ENCODE measurements at regions not wholly inside any gene's neighbourhood (a gene's known extent, or its start where the extent isn't known, plus 50 kb on each side); places are given as distances from the start of the nearest gene placed in this dataset.

DNA sequence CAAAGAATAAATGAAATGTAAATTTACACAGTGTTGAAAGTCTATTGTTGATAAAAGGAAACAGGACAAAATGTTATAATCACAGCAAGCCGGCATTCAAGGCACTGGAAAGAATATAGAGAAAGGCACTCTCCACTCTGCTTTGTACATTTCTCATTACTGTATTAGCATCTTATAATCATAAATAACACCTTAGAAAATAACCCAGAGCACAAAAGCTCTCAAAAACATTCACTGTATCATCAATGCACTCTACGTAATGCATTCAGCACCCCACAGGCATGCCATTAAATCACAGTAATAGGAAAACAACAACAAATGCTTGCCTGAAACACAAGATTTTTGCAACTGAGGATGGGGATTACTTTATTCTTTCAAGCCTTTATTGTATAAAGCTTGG lies 75.3 kb upstream of the TRPC3 start:
- no peak for DNase-seq

DNA sequence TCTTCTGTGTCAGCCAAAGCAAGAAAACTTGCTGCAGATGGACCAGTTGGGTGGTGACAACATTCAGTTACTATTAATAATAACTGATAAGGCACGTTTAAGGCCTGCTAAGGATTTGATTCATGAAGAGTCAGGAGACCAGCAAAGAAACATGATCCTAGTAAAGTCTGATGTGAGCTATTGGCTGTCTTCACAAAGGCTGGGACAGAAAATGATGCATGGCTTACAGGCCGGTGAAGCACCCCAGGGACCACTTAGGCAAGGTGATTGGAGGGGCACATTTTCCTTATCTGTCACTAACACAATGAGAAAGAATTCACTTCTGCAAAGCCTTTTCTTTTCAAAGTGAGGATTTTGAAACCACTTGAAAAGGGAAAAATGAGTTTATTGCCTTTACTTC lies 65.4 kb upstream of the TRPC3 start:
- no peak for DNase-seq

DNA sequence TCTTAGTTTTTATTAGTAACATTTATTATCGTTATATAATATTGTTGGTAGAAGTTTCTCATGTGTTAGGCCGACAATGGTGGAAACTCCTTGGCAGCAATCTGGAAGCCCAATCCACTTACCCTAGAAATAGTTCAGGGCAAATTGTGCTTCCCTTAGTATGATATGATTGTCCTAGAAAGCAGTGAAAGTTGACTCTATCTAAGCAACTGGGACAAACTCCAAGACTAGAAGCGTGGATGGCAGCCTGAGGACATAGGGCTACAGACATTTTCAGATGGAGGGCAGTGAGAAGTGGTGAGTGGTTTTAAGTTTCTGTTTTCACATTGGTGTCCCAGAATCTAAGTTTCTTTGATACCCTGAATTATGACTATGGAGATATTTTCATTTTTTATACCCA lies 63.3 kb upstream of the TRPC3 start:
- DNase-seq, result no peak

DNA sequence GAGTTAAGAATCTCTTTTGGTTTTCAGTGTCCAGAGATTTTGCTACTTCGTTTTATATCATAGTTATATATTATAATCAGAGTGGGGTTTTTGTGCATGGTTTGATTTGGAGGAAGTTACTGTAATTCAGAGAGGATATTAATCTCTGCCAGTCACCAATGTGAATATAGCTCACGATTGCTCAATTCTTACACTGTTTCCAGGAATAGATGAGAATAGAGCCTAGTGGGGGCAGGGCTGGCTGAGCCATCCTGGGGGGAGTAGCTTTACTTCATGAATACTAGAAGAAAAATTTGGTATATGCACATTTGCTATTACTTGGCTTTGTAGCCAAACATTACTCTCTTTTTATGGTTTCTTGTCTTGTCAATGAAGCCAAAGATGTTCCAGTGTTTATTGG lies 60.9 kb upstream of the TRPC3 start:
- DNase-seq, result no peak

DNA sequence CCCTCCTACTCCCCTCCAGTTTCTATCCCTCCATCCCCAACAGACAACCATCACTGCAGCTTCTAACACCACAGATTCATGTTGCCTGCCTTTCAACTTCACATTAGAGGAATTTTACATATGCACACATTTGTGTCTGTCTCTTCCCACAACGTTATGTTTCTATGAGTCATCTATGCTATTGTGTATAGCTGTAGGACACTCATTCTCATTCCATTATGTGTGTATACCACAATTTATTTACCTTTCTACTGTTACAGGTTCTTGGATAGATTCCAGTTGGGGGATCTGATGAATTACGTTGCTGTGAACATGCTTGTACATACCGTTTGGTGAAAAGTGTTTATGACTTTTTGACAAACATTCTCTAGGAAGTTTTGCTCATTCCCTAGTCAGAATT lies 58.8 kb upstream of the TRPC3 start:
- DNase-seq, result no peak

DNA sequence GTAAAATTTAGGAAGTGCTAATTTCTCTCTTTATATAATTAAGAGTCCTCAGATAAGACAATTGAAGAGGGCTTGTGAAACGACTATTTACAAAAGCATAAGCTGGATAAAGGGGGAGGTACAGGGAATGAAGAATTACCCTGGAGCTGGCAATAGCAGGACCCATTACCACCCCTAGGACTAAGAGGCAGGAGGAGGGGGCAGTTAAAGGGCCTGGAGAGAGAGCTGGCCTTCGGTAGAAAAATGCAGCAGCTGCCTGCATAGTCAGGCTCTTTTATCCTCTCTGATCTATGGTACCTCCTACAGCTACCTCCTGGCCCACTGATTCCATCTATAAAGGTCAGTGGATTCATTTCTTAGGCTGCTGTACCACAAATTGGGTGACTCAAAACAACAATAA lies 57.7 kb upstream of the TRPC3 start:
- DNase-seq, result no peak

DNA sequence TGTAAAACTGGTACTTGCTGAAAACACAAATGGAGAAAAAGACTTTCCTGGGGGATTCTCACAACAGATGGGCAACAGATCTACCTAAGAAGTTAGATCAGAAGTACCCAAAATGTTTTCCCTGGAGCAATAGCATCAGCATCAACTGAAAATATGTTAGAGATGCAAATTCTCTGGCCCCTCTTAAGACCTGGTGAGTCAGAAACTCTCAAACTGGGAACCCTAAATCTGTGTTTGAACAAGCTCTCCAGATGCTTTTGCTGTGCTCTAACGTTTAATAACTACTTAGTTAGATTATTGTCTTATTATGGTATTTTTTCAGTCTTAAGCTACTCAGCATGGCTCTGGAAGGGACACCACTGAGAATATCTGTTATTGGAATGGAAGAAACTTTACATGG lies 55.2 kb upstream of the TRPC3 start:
- no peak for DNase-seq

DNA sequence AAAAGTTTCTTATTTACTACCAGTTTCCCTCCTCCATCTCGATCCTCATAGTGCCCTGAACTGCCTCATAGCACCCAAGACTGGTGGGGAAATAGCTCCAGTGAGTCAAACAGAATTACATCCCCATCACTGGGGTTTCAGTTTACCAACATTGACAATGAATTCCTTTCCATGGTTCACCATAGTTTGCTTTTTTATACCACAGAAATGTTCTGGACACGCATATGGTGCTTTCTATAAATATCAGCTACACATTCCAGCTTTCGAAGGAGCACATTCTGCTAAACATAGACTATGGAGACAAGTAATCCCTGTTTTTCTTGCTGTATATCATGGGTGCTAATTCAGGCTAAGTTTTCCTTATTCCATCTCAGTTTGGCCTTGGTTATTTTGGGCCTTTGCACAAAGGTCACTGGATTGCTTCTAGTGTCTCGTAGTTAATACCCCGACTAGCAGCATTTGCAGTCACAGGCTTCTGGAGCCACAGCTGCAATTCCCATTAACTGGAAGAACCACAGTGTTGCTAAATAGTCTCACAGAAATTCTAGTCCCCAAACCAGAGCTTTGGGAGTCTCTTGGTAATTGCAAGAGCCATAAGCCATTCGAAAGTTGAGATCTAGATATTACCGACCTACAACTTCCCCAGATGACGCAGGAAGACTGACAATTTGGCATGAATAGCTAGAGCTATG lies 53.4 kb upstream of the TRPC3 start:
- DNase-seq, result no peak

DNA sequence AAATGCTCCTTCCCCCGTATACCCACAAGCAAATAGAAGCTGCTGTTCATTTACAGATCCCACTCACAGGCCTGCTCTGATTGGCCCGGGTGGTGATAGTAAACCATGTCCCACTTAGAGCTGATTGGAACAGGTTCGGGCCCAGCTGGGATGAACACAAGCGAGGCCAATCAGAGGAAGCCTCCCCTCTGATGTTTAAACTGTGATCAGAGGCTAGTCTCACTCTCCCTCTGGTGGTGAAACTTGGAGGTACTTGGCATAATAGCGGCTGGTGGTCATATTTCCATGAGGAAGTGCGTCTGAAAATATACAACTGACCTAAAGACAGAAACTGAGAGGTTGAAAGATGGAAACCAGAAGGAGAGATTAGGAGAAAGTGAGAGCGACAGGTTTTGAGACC lies 51.5 kb upstream of the TRPC3 start:
- DNase-seq, result no peak
